ENCODE measurements at regions not wholly inside any gene's neighbourhood (a gene's known extent, or its start where the extent isn't known, plus 50 kb on each side); places are given as distances from the start of the nearest gene placed in this dataset.

- no peak for TF ChIP-seq ZNF274 (IDR thresholded peaks at IDR 0.05; ENCODE audit: low read length)
- TF ChIP-seq ZNF274 (tag by site-specific recombination; IDR thresholded peaks at IDR 0.05; ENCODE audit: borderline replicate concordance) = no peak
- TF ChIP-seq PBX3 (CRISPR knock-in tag; IDR thresholded peaks at IDR 0.05) = no peak
- TF ChIP-seq, protein P1, sequence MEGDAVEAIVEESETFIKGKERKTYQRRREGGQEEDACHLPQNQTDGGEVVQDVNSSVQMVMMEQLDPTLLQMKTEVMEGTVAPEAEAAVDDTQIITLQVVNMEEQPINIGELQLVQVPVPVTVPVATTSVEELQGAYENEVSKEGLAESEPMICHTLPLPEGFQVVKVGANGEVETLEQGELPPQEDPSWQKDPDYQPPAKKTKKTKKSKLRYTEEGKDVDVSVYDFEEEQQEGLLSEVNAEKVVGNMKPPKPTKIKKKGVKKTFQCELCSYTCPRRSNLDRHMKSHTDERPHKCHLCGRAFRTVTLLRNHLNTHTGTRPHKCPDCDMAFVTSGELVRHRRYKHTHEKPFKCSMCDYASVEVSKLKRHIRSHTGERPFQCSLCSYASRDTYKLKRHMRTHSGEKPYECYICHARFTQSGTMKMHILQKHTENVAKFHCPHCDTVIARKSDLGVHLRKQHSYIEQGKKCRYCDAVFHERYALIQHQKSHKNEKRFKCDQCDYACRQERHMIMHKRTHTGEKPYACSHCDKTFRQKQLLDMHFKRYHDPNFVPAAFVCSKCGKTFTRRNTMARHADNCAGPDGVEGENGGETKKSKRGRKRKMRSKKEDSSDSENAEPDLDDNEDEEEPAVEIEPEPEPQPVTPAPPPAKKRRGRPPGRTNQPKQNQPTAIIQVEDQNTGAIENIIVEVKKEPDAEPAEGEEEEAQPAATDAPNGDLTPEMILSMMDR (tag by site-specific recombination; IDR thresholded peaks at IDR 0.05) = no peak
- TF ChIP-seq ZNF639 (tag by site-specific recombination; IDR thresholded peaks at IDR 0.05) = no peak
- no peak for TF ChIP-seq YY1 (tag by site-specific recombination; IDR thresholded peaks at IDR 0.05)
- TF ChIP-seq PRDM6 (tag by site-specific recombination; IDR thresholded peaks at IDR 0.05) = no peak
- no peak for TF ChIP-seq ZSCAN30 (tag by site-specific recombination; IDR thresholded peaks at IDR 0.05)
Observed at GRCh38 chrX:43283187-43283586, 372.9 kb upstream of the MAOA start.
